HG03039 (cell line): ENCODE measurements at regions not wholly inside any gene's neighbourhood (a gene's known extent, or its start where the extent isn't known, plus 50 kb on each side); places are given as distances from the start of the nearest gene placed in this dataset.
A peak's percentile ranks its signal among the peaks of the same experiment; 100 is the strongest.

Experiments used
- ATAC-seq: cut with Tn5 transposase; IDR thresholded peaks from one replicate; pipeline ENCODE4 v1.9.1; 2021; ENCODE audit warnings: mild to moderate bottlenecking, moderate library complexity; ENCODE audit not compliant: unreplicated experiment

DNA sequence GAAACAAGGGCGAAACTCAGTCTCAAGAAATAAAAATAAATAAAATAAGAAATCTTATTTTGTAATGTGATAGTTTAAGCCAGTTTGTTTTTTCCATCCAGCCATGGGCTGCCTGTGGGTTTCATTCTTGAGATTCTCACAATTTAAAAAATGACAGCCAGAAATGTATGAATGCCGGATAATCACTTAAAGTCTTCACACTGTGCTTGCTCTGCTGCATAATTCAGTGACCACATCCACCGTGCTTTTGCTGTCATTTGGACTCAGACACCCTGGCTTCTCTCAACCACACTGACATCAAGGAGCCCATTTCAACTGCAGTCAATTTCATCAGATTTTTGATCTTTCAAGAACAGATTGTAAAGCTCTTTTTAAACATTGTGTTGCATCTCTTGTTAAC is 61.0 kb upstream of the DAPK1 start:
- no peak for ATAC-seq

- ATAC-seq: no peak
Measured at GRCh38 chr9:87437966-87438365, 59.7 kb upstream of the DAPK1 start.

DNA sequence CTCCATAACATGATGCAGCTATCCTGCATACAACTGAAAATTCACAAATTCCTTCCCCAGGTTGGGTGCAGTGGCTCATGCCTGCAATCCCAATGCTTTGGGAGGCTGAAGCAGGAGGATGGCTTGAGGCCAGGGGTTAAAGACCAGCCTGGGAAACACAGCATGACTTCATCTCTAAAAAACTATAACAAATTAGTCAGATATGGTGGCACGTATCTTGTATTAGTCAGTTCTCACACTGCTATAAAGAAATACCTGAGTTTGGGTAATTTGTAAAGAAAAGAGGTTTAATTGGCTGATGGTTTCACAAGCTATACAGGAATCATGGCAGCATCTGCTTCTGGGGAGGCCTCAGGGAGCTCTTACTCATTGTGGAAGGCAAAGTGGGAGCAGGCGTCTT is 56.4 kb upstream of the DAPK1 start:
- ATAC-seq: no peak

DNA sequence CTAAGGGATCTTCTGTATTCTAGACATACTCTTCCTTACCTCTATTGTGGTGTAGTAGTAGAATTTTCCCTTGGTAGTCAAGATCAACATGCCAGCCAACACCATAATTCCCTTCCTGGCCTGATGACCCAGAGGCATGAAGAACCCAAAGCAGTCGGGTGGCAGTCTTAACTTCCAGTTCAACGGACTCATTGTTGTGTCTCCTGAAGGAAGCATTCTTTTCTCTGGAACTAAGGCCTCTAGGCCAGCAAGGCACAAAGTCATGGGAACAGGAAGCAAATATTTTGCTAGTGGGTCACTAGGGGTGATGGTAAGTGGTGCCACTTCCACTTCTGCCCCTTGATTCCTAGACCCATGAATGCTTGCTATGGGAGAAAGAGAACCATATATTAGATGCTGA is 55.2 kb upstream of the DAPK1 start:
- ATAC-seq: no peak

DNA sequence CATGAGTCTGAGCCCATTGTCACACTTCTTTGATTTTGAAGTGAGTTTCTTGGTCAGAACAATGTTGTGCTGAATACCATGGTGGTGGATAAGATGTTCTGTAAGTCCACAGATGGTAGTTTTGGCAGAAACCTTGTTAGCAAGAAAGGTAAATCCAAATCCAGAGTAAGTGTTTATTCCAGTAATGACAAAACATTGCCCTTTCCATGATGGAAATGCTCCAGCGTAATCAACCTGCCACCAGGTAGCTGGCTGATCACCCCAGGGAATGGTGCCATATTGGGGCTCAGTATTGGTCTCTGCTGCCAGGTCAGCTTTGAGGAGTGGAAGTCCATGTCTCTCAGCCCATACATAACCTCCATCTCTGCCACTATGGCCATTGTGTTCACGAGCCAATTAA is 54.7 kb upstream of the DAPK1 start:
- no peak for ATAC-seq

DNA sequence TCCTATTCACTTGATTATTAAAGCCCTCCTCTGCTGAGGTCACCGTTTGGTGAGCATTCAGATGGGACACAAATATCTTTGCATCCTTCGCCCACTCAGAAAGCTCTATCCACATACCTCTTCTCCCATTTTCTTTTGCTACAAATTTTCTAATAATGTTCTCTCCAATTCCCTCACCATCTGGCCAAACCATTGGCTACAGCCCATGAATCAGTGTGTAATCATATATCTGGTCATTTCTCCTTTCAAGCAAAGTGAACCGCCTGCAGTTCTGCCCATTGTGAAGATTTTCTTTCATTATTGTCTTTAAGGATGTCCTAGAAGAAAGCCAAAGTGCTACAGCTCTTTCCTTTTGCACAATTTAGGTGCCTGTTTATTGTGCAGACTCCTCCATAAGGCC is 54.2 kb upstream of the DAPK1 start:
- no peak for ATAC-seq

GRCh38 chr9:87445646-87446045 is 52.0 kb upstream of the DAPK1 start:
- ATAC-seq: peak; percentile 95

DNA sequence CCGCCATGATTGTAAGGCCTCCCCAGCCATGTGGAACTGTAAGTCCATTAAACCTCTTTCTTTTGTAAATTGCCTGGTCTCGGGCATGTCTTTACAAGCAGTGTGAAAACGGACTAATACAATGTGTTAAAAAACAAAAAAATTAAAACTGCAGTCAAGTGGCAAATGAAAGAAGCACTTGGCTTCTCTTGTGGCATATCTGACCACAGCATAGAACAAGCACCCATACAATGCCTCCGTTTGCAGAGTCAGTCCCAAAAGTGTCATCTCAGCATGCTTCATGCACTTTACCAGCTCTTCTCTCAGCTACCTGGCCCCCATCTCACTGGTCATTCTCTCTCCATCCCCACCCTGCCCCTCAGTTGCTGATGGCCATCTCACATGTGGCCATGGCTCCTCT is 51.1 kb upstream of the DAPK1 start:
- ATAC-seq: no peak

- ATAC-seq: no peak
Measured at GRCh38 chr9:87447547-87448432, 49.9 kb upstream of the DAPK1 start.
